Right renal cortex interstitium (tissue), 3 donors: ENCODE measurements at regions not wholly inside any gene's neighbourhood (a gene's known extent, or its start where the extent isn't known, plus 50 kb on each side); places are given as distances from the start of the nearest gene placed in this dataset.
"Not testable (repeated sequence)": the region's sequence is repeated elsewhere in the genome, so short reads cannot be mapped to it uniquely, and the experiment has no call there.

Experiments
- DNase-seq, 3 donors: peaks; one replicate each; pipeline ENCODE4 v3.0.0-alpha.2; 2013; ENCODE audit warnings: low read depth in 3 of 3, low spot score in 2 of 3

GRCh38 chr11:70547821-70548670, 149.7 kb downstream of the CTTN start:
- no peak for DNase-seq

- no peak for DNase-seq
Observed at GRCh38 chr11:70548976-70549375, 150.6 kb downstream of the CTTN start.

- no peak for DNase-seq
Observed at GRCh38 chr11:70549386-70549785, 151.1 kb downstream of the CTTN start.

GRCh38 chr11:70549796-70550195, 151.5 kb downstream of the CTTN start:
- no peak for DNase-seq

- no peak for DNase-seq
Observed at GRCh38 chr11:70550456-70551195, 152.3 kb downstream of the CTTN start.

GRCh38 chr11:70551351-70552166, 153.2 kb downstream of the CTTN start:
- no peak for DNase-seq

GRCh38 chr11:70552167-70553150, 154.1 kb downstream of the CTTN start:
- no peak for DNase-seq

- no peak for DNase-seq
Observed at GRCh38 chr11:70555078-70555477, 156.7 kb downstream of the CTTN start.

- no peak for DNase-seq
Observed at GRCh38 chr11:70556884-70557741, 158.8 kb downstream of the CTTN start.

GRCh38 chr11:70557742-70558485, 159.6 kb downstream of the CTTN start:
- no peak for DNase-seq

- no peak for DNase-seq
Observed at GRCh38 chr11:70558681-70559080, 160.4 kb downstream of the CTTN start.

- DNase-seq = no peak
Observed at GRCh38 chr11:70559516-70559915, 161.2 kb downstream of the CTTN start.

- DNase-seq = not testable (repeated sequence)
Observed at GRCh38 chr11:70560621-70561020, 162.3 kb downstream of the CTTN start.

GRCh38 chr11:70566768-70567530, 168.6 kb downstream of the CTTN start:
- DNase-seq = no peak

GRCh38 chr11:70567680-70568034, 169.3 kb downstream of the CTTN start:
- DNase-seq = no peak

- peak in 2 of 3 donors; percentile 21 to 37 for DNase-seq
Observed at GRCh38 chr11:70568035-70568813, 169.9 kb downstream of the CTTN start.
